ENCODE measurements at regions not wholly inside any gene's neighbourhood (a gene's known extent, or its start where the extent isn't known, plus 50 kb on each side); places are given as distances from the start of the nearest gene placed in this dataset.

- H3K4me1 ChIP-seq (ENCODE audit: control insufficient read depth, insufficient read depth, low read length), result no peaks in the 10 kb centered on the region
- H3K27ac ChIP-seq (ENCODE audit: low read length), result no peak overlapping the region
- H3K4me3 ChIP-seq (ENCODE audit: low read length), result no peak overlapping the region
- intact Hi-C loops (cut with DNase I), result no loop called here
- no peak for ATAC-seq
- WGBS, result 78% methylated on average over 4 of the region's 4 CpGs
- no peaks in the 10 kb centered on the region for H3K27me3 ChIP-seq (ENCODE audit: control insufficient read depth, insufficient read depth)
- no peaks in the 10 kb centered on the region for H3K9me3 ChIP-seq (ENCODE audit: control insufficient read depth, low read length)
- peak in 1 of 3 donors; percentile 6 for DNase-seq
These were observed 55.5 kb upstream of the NEXMIF start for GRCh38 chrX:74980802-74981201.

Data from right cardiac atrium (tissue), 5 donors.